HUES48 (cell line): ENCODE measurements at regions not wholly inside any gene's neighbourhood (a gene's known extent, or its start where the extent isn't known, plus 50 kb on each side); places are given as distances from the start of the nearest gene placed in this dataset.

Source experiments
- H3K27ac ChIP-seq: one replicate; pipeline ENCODE4 v1.7.0; 2013; ENCODE audit warnings: low read depth, low read length, inconsistent platforms
- H3K27me3 ChIP-seq: 2 replicates; pipeline ENCODE4 v1.6.1; 2013; ENCODE audit warnings: mild to moderate bottlenecking, low read length; ENCODE audit not compliant: control insufficient read depth, insufficient read depth
- H3K36me3 ChIP-seq: 2 replicates; pipeline ENCODE4 v1.6.1; 2013; ENCODE audit warnings: low read length; ENCODE audit not compliant: control insufficient read depth, insufficient read depth
- H3K4me1 ChIP-seq: 2 replicates; pipeline ENCODE4 v1.6.1; 2013; ENCODE audit warnings: mild to moderate bottlenecking, low read length; ENCODE audit not compliant: control insufficient read depth, insufficient read depth
- H3K4me3 ChIP-seq: 2 replicates; pipeline ENCODE4 v1.5.1; 2013; ENCODE audit warnings: mild to moderate bottlenecking, low read depth, low read length
- H3K9ac ChIP-seq: 2 replicates; pipeline ENCODE4 v1.6.1; 2013; ENCODE audit warnings: mild to moderate bottlenecking, low read depth, low read length, moderate library complexity
- H3K9me3 ChIP-seq: 2 replicates; pipeline ENCODE4 v1.6.1; 2013; ENCODE audit warnings: low read length; ENCODE audit not compliant: control insufficient read depth, insufficient read depth

- Histone ChIP-seq H3K9me3 (no peaks in the 10 kb centered on the region), H3K27me3 (no peaks in the 10 kb centered on the region), H3K4me3 (no peak overlapping the region), H3K36me3 (no peaks in the 10 kb centered on the region), H3K9ac (no peak overlapping the region), H3K27ac (no peak overlapping the region), H3K4me1 (no peaks in the 10 kb centered on the region)
Observed at GRCh38 chr2:16316456-16317210, 349.0 kb downstream of the CYRIA start.

GRCh38 chr2:16315908-16316307 is 349.7 kb downstream of the CYRIA start:
- H3K4me3 ChIP-seq = no peak overlapping the region
- H3K9ac ChIP-seq = no peak overlapping the region
- H3K9me3 ChIP-seq = no peaks in the 10 kb centered on the region
- H3K27ac ChIP-seq = no peak overlapping the region
- no peaks in the 10 kb centered on the region for H3K4me1 ChIP-seq
- no peaks in the 10 kb centered on the region for H3K27me3 ChIP-seq
- H3K36me3 ChIP-seq = no peaks in the 10 kb centered on the region

GRCh38 chr2:16315458-16315835 is 350.2 kb downstream of the CYRIA start:
- no peak overlapping the region for H3K27ac ChIP-seq
- H3K4me1 ChIP-seq = no peaks in the 10 kb centered on the region
- H3K9me3 ChIP-seq = no peaks in the 10 kb centered on the region
- no peak overlapping the region for H3K9ac ChIP-seq
- H3K36me3 ChIP-seq = no peaks in the 10 kb centered on the region
- H3K27me3 ChIP-seq = no peaks in the 10 kb centered on the region
- no peak overlapping the region for H3K4me3 ChIP-seq

DNA sequence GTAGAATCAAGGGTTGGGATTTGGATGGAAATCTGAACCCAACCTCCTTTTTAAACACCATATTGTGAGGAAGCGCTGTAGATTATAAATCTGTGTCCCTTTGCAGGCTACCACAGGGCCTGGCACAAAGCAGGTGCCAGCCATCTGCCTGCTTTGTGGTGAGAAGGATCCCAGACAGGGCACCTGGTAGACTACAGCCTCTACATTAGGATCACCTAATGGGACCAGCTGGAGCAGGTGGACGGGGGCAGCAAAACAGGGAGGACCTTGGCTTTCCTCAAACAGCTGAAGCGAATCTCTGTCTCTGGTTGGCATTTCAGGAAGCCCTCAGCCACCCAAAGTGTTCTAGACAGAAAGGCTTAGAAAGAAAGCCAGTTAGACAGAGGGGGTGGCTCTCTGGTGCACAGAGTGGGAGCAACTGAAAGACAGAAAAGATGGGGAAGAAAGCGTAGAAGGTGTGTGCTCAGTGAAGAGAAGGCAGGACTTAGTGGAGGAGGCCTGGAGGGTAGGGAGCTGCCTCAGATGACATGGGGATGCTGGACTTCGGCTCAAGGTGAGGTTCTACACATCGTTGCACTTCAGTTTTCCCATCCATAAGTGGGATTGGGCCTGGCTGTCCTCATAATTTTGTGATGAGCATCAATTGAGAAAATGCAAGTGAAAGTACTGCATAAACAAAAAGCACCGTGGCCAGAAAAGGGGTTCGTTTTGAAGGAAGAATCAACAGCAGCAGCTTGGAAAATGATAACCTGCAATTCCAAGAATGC is 350.8 kb downstream of the CYRIA start:
- Histone ChIP-seq H3K27me3 (no peaks in the 10 kb centered on the region), H3K4me1 (no peaks in the 10 kb centered on the region), H3K4me3 (no peak overlapping the region), H3K9me3 (no peaks in the 10 kb centered on the region), H3K27ac (no peak overlapping the region), H3K9ac (no peak overlapping the region), H3K36me3 (no peaks in the 10 kb centered on the region)

DNA sequence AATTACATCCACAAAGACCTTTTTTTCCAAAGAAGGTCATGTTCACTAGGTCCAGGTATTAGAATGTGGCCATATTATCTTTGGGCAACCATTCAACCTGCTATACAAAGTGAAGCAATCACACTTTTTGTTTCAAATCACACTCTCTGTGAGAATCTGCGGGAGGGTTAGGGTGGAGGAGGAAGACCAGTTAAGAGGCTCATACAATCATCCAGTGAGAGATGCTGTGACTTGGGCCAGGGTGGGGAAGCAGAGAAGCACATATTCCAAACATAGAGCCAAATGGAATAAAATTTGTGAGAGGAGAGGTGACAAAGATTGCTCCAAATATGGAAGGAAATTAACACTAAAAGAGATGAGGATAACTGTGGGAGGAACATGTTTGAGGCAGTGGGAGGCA is 351.6 kb downstream of the CYRIA start:
- H3K9ac ChIP-seq = no peak overlapping the region

GRCh38 chr2:16313235-16313975 is 352.2 kb downstream of the CYRIA start:
- Histone ChIP-seq H3K9me3 (no peaks in the 10 kb centered on the region), H3K36me3 (no peaks in the 10 kb centered on the region), H3K27ac (no peak overlapping the region), H3K4me3 (no peak overlapping the region), H3K9ac (no peak overlapping the region), H3K4me1 (no peaks in the 10 kb centered on the region), H3K27me3 (no peaks in the 10 kb centered on the region)

More for the DNA sequence above, 351.6 kb downstream of the CYRIA start:
- H3K4me1 ChIP-seq = no peaks in the 10 kb centered on the region
- H3K9me3 ChIP-seq = no peaks in the 10 kb centered on the region
- no peak overlapping the region for H3K4me3 ChIP-seq
- no peaks in the 10 kb centered on the region for H3K36me3 ChIP-seq
- H3K27ac ChIP-seq = no peak overlapping the region
- no peaks in the 10 kb centered on the region for H3K27me3 ChIP-seq

- Histone ChIP-seq H3K4me3 (no peak overlapping the region), H3K4me1 (no peaks in the 10 kb centered on the region), H3K27ac (no peak overlapping the region), H3K9ac (no peak overlapping the region), H3K9me3 (no peaks in the 10 kb centered on the region), H3K36me3 (no peaks in the 10 kb centered on the region), H3K27me3 (no peaks in the 10 kb centered on the region)
Observed at GRCh38 chr2:16312771-16313170, 352.9 kb downstream of the CYRIA start.

DNA sequence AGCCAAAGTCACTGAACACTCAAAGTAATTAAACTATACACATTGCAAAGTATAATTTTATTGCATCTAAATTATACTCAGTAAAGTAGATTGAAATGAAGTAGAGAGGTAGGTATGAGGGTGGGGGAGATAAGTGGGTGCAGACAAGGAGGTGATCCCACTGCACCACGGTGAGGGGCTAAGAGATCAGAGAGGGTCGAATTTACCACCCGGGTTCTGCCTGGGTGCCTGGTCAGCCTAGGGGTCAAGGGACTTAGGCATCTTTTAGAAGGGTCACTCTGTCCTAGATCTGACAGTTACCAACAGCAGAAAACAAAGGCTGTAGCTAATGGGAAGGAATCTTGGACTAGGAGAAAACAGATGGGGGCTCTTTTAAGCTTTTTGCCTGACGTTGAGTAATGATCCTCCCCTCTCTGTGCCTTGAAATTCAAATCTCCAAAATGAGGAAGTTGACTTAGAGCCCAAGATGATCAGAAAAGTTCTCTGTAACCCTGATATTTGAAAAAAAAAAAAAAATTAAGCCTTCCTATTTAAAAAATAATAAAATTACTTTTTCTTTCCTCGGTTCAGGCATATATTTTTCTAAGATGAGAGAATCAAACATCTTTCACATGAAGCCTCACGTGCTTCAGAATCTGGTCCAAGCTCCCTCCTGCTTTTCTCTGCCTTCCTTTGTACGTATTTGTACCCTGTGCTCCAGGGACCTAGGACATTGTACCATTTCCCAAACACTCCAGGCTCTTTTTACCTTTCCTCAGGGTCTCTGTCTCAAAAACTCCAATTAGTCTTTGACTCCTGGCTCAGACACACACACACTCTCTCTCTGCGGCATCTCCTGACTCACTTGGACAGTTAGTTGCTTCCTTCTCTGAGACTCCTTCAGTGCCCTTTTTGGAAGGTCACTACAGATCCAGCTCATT is 353.9 kb downstream of the CYRIA start:
- Histone ChIP-seq H3K4me1 (no peaks in the 10 kb centered on the region), H3K4me3 (no peak overlapping the region), H3K27me3 (no peaks in the 10 kb centered on the region), H3K27ac (no peak overlapping the region), H3K9ac (no peak overlapping the region), H3K36me3 (no peaks in the 10 kb centered on the region), H3K9me3 (no peaks in the 10 kb centered on the region)

DNA sequence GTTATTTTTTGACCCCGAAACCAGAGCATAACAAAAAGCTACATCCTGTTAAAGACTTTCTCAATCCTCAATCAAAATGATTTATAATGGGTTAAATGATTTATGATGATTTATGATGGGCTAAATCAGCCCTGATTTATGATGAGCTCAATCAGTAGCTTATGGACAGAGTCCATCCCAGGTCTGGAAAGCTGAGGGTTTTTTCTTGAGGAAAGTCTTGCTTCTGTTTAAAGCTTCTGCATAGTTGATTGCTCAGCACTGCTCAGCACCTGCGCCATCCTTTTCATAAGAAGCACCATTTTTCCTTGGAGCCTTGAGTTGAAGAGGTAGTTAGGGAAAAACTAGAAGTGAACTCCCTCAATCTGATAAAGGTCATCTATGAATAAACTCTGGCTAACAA is 356.8 kb downstream of the CYRIA start:
- H3K27me3 ChIP-seq = no peaks in the 10 kb centered on the region
- peaks cover 4% of the 10 kb centered on the region for H3K4me1 ChIP-seq
- H3K36me3 ChIP-seq = no peaks in the 10 kb centered on the region
- H3K9ac ChIP-seq = no peak overlapping the region
- no peak overlapping the region for H3K4me3 ChIP-seq
- H3K9me3 ChIP-seq = no peaks in the 10 kb centered on the region
- H3K27ac ChIP-seq = no peak overlapping the region

- Histone ChIP-seq H3K4me1 (peaks cover 16% of the 10 kb centered on the region), H3K4me3 (no peak overlapping the region), H3K9me3 (no peaks in the 10 kb centered on the region), H3K9ac (no peak overlapping the region), H3K27me3 (no peaks in the 10 kb centered on the region), H3K27ac (no peak overlapping the region), H3K36me3 (no peaks in the 10 kb centered on the region)
Observed at GRCh38 chr2:16304876-16305590, 360.6 kb downstream of the CYRIA start.
